ENCODE measurements at regions not wholly inside any gene's neighbourhood (a gene's known extent, or its start where the extent isn't known, plus 50 kb on each side); places are given as distances from the start of the nearest gene placed in this dataset.

GRCh38 chr16:6548507-6548906, 784.1 kb upstream of the RBFOX1 start:
- TF ChIP-seq POLR2A (IDR thresholded peaks at IDR 0.05; ENCODE audit: borderline replicate concordance, extremely low read depth, insufficient read depth, insufficient read length) = no peak
- no peak for TF ChIP-seq CTCF (IDR thresholded peaks at IDR 0.05 in 2 of 3, conservative IDR thresholded peaks at IDR 0.05 in 1 of 3; ENCODE audit: borderline replicate concordance in 1 of 3, insufficient read depth in 1 of 3, low read depth in 2 of 3, low read length in 2 of 3)
